Islet of Langerhans (tissue), 1 donor: ENCODE measurements at regions not wholly inside any gene's neighbourhood (a gene's known extent, or its start where the extent isn't known, plus 50 kb on each side); places are given as distances from the start of the nearest gene placed in this dataset.

Source experiments
- FAIRE-seq: peaks from one replicate; lab custom pipeline; 2011; peaks lifted over from hg19 to GRCh38; lab: Jason Lieb, UNC

DNA sequence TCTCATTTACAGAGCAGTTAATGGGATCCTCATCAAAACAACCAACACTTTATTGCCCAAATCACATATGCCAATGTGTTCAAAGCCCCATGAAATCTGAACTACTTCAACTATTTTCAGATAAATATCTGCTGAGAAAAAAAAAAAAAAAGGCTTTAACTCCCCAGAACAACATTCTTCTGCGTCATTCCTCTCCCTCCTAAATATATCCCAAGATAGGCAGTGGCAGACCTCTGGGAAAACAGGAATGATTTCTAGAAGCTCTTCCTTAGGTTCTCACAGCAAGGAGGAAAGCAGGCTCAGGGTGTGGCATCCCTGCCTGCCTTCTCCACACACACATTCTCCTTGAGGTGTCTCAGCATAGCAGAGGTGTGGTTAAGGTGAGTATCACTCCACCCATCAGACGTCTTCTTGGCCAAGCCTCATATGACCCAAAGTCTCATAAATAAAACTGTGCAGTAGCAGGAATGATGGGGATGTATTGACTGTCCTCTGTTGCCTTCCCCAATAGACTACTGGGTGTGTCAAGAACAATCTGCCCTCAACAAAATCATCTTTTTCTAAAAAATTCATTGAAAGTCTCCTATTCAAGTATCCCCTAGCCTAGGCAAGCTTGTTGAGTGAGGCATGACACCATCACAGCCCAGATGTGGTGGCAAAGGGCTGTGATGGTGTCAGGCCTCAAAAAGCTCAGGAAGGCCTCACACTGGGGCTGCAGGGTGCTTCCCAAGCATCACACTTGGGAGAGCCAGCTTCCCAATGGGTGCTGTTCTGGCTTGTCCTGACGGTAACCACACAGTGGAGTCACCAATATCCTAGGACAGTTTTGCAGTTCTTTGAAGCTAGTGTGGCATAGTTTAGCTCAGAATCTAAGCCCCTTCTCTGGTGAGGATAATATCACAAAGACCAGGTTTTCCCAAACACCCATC, 135.4 kb upstream of the SOX9 start:
- no peak for FAIRE-seq

DNA sequence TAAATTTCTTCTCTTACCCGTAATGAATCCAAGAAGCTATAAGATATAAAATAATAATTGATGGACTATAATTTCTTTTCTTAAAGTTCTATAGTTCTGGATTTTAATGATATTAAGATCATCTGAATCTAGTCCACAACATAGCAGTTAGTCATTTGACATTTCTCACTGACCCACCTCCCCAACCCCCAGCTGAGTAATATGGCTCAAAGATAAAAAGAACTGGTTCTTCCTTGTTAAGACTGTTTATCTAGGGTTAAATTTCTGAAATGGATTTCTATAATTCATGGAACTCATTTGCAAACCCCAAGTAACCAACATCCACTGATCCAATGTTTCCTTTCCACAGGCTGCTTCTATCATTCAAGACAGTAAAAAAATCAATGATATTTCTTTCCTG, 133.9 kb upstream of the SOX9 start:
- no peak for FAIRE-seq

- no peak for FAIRE-seq
Observed at GRCh38 chr17:71987634-71988033, 133.2 kb upstream of the SOX9 start.

DNA sequence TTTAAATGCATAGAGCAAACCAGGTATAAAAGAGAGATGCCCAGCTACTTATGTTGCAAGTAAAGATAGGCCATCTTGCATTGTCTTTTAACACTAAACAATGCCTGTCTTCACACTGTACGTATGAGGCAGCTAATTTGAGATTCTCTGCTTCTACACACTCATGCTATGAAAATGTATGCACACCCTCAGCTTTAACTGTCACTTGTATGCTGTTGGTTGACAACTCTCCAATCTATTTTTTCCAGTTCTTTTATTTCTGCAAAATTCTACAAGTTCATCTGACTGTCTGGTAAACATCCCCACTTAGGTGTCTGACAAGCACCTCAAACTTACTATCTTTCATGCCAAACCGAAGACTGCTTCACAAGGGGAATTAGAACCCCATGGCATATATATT, 131.7 kb upstream of the SOX9 start:
- no peak for FAIRE-seq

DNA sequence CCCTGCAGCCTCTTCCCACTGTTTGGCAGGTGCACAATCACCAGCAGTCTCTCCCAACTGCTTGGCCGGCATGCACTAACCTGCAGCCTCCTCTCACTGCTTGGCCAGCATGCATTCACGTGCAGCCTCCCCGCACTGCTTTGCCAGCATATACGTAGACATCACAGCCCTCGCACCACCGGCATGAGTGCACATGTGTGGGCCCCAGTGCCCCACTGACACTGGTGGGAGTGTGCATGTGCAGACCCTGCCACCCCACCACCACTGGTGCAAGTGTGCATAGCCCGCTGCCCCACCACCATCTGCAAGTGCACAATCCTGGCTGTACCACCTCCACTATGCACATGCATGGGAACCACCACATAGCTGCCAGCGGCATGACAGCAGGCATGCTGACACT, 127.5 kb upstream of the SOX9 start:
- no peak for FAIRE-seq

- no peak for FAIRE-seq
Observed at GRCh38 chr17:71995590-71995989, 125.2 kb upstream of the SOX9 start.

GRCh38 chr17:72004011-72004427, 116.8 kb upstream of the SOX9 start:
- FAIRE-seq, result no peak

- FAIRE-seq, result no peak
Observed at GRCh38 chr17:72004611-72005331, 116.0 kb upstream of the SOX9 start.

DNA sequence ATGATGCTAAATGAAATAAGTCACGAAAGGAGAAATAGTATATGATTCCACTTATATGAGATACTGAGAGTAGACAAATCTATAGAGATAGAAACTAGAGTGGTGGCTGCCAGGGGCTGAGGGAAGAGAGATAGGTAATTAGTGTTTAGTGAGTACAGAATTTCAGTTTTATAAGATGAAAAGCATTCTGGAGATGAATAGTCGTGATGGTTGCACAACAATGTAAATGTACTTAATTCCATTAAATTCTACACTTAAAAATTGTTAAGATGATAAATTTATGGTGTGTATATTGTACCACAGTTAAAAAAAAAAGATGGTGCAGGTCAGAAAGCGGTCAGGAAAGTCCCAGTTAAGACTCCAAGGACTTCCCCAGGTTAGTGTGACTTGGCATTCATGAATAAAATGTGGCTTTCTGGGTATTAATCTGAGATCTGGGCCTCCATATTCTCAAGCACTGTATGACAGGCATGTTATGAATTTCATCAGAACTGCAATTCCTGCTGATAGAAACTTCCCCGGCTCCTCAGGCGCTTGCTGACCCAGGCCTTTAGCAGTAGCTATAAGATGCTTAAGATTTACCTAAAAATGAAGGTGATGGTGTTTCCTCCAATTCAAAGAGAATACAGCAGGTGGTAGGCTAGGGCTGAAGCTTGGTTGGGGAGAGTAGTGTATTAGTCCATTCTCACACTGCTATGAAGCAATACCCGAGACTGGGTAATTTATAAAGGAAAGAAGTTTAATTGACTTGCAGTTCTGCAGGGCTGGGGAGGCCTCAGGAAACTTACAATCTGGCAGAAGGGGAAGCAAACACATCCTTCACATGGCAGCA, 115.3 kb upstream of the SOX9 start:
- no peak for FAIRE-seq

- FAIRE-seq, result no peak
Observed at GRCh38 chr17:72008236-72008876, 112.5 kb upstream of the SOX9 start.

DNA sequence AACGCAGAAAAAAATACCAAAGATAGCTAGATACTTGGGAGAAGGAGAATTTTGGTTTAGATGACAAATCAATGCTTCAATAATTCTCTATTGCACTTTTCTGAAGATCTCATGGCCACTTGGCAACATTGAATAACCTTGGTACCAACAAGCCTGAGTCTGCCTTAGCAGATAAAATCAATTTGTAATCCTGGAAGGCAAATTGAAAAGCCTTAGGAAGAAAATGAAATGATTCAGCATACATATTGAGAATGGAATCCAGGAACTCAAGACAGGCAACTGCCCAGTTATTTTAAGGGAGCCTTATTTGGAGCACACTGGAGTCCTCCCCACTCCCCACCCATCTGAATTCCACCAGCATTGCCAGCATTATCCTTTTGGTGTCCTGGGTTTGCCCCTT, 109.3 kb upstream of the SOX9 start:
- FAIRE-seq, result no peak

DNA sequence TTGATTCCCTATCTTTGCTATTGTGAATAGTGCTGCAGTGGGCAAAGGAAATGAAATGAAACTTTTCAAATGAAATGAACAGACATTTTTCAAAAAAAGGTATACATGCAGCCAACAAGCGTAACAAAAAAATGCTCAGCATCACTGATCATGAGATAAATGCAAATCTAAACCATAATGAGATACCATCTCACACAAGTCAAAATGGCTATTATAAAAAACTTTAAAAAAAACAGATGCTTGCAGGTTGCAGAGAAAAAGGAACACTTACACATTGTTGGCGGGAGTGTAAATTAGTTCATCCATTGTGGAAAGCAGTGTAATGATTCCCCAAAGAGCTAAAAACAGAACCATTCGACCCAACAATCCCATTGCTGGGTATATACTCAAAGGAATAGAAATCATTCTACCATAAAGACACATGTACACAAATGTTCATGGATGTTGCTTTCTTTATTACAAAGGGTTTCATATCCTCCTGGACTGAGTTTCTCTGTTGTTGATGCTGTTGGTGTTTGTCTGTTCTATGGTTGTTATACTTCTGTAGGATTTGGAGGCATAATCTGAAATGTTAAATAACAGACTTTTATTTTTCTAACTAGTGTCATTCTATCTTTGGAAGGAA, 99.3 kb upstream of the SOX9 start:
- FAIRE-seq, result no peak

DNA sequence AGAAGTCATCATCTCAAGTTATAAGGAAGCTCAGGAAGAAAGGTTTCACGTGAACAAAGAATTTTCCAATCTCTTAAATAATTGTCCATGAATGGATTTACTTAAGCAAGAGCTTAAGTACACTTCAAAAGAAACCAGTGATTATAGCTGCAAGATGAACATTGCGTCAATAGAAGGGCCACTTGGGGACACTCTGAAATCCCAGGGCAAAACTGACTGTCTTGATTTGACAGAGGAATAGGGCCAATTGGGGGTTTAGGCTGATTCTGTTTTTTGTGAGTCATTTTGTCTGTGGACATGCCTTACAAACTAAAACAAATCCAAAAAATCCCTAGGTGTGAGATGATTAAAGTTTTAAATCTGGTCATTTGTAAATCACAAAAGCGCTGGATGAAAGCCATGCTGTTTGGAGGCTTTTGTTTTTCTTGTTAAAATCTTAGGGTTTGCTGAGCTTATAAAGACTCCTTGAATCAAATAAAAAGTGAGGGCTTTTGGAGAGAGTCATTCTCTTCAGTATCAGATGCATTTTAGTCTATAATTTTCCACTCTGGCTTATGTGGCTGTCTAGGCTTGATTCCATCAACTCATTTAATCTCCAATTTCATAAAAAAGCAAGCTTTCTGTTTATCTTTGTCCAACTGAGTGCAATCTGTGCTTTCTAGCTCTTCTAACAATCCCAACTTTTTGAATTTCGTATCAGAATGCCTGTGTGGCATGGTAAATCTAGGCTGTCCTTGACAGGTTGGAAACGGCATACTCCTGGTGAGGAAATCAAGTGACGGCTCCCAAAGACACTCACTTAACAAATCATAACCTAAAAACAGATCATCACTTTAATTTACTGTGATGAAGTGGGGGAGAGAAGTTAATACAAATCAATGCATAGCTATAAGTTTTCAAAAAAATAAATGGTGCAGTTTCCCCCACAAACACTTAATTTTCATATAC, 98.2 kb upstream of the SOX9 start:
- FAIRE-seq, result no peak

- no peak for FAIRE-seq
Observed at GRCh38 chr17:72024457-72024856, 96.4 kb upstream of the SOX9 start.

DNA sequence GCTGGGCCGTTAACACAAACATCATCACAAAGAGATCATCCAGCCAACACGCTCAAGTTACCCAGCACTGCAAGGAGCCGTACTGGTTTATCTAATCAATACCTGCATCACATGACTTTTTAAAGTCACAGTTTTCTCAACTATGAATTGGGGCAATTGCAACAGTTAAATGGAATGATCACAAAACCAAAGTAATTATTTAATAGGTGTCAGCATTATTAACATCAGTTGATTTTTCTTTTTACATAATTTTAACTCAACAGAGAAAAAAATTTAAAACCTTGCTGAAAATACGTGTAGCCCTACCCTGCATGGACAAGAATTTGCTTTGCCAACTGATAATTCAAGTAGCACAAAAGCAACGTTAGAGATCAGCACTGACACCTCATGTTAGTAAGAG, 95.7 kb upstream of the SOX9 start:
- FAIRE-seq, result no peak

- FAIRE-seq, result no peak
Observed at GRCh38 chr17:72030067-72030899, 90.5 kb upstream of the SOX9 start.

- FAIRE-seq, result no peak
Observed at GRCh38 chr17:72031219-72031884, 89.5 kb upstream of the SOX9 start.

DNA sequence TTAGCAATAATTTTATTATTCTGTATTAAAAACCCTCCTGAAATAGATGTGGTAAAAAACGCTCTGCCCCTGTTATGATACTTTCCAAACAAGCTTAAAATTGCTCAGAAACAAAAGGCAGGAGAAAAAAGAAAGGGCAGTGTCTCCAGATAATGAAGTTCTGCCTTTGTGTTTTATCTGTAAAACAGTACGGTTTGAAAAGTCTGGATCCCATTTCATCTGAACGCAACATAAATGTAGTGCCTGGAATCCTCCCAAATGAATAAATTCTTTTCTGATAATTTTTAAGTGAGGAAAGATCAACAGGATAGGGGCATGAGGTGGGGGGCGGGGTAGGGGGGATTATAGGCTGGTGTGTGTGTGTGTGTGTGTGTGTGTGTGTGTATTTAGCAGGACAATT, 87.5 kb upstream of the SOX9 start:
- FAIRE-seq, result no peak

- FAIRE-seq, result no peak
Observed at GRCh38 chr17:72034000-72034399, 86.8 kb upstream of the SOX9 start.
